Fibroblast of villous mesenchyme (primary cell): ENCODE measurements at regions not wholly inside any gene's neighbourhood (a gene's known extent, or its start where the extent isn't known, plus 50 kb on each side); places are given as distances from the start of the nearest gene placed in this dataset.

Experiments
- DNase-seq: peaks from one replicate; pipeline ENCODE4 v3.0.0-alpha.2; 2010; ENCODE audit warnings: low read depth
- H3K4me3 ChIP-seq: 2 replicates; pipeline ENCODE4 v1.5.1; 2011; ENCODE audit warnings: low read depth, mild to moderate bottlenecking, low read length
- CTCF ChIP-seq: IDR thresholded peaks from 2 replicates; pipeline ENCODE4 v1.5.1; 2012; ENCODE audit warnings: low read depth, mild to moderate bottlenecking, low read length; ENCODE audit not compliant: insufficient read depth

DNA sequence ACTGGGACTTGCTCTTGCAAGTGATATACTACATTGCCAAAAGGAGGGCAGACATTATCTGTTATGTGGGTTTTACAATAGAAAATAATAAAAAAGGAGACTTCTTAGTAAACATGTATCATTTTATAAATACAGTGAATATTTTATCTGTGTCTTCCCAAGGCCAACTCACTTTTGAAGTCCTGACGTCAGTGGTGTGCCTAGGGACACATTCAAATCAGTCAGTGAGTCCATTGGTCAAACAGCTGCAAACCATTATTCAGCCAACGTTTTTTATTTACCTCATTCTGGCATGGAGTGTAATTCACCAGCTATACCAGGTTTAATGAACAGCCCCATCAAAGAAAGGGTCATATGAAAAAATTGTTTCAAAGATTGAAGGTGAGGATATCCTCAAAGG, 263.7 kb downstream of the IPMK start:
- DNase-seq = no peak
- H3K4me3 ChIP-seq = no peak overlapping the region
- no peak for TF ChIP-seq CTCF

GRCh38 chr10:58001159-58001558, 266.5 kb downstream of the IPMK start:
- DNase-seq = no peak
- H3K4me3 ChIP-seq = no peak overlapping the region
- no peak for TF ChIP-seq CTCF

GRCh38 chr10:57996536-57996935, 271.2 kb downstream of the IPMK start:
- no peak for DNase-seq
- H3K4me3 ChIP-seq = no peak overlapping the region
- TF ChIP-seq CTCF = no peak

DNA sequence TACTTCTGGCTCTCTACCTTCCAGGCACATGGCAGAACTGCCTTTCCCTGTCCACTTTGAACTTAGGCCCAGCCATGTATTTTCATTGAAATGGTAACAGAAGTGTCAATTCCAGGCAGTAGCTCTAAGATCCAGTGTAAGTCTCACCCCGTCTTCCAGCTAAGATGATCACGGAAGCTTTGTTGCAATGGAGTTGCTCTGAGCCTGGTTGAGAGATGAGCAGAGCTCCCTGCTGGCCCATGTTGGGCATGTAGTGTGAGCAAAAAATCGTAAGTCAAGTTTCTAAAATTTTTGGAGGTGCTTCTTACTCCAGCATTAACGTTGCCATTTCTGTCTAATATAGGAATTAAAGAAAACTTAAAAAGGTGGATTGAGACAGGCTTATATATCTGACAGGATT, 274.4 kb downstream of the IPMK start:
- H3K4me3 ChIP-seq = no peak overlapping the region
- no peak for DNase-seq
- no peak for TF ChIP-seq CTCF

DNA sequence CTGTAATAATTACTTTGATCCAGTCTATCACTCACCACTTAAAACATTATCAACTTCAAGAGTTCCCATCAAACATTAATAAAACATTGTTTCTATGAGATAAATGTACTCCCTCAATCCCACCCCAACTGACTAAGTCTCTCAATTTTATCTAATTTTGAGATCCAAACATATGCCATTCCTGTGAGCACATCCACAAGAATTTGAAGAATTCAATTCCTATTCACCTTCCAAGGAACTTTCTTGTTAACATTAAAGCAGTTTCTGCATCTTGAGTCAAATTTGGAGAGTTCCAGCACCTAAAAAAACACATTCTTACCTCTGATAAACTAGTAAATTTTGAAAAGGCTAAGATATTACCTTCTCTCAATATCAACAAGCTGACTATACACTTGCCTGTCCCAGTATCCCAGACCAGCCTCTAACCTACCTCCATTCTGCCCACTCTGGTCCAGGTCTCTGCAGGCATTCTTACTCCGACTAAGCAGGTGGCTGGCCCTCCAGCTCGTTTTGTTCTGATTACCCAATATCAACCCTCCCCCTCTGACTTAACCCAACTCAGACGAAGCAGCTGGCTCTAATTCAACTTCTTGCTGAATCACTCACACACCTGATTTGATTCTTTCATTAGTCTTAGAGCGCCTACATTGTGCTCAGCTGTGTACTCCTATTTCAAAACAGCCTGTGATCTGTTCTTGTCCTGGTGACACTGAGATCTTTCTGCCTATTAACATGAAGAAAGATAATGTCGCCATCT, 275.2 kb downstream of the IPMK start:
- peak; percentile 19 for DNase-seq
- no peak for TF ChIP-seq CTCF
- no peak overlapping the region for H3K4me3 ChIP-seq

GRCh38 chr10:57988964-57989363, 278.7 kb downstream of the IPMK start:
- DNase-seq = no peak
- H3K4me3 ChIP-seq = no peak overlapping the region
- TF ChIP-seq CTCF = no peak
